GM23248 (cell line): ENCODE measurements at regions not wholly inside any gene's neighbourhood (a gene's known extent, or its start where the extent isn't known, plus 50 kb on each side); places are given as distances from the start of the nearest gene placed in this dataset.

ENCODE experiments used
- EZH2 ChIP-seq: fragments of 200-600 bp; sonication (generic); IDR thresholded peaks from 2 replicates; pipeline ENCODE4 v1.6.1; 2018; ENCODE audit warnings: antibody characterized with exemption, mild to moderate bottlenecking; ENCODE audit not compliant: insufficient read depth, poor library complexity, severe bottlenecking
- EZH2phosphoT487 ChIP-seq: fragments of 200-600 bp; sonication (generic); IDR thresholded peaks from 2 replicates; pipeline ENCODE4 v1.6.1; 2018; ENCODE audit warnings: antibody characterized with exemption, moderate library complexity, mild to moderate bottlenecking, low read depth; ENCODE audit not compliant: insufficient read depth

- TF ChIP-seq EZH2phosphoT487 (no peak), EZH2 (no peak)
These were observed 77.9 kb upstream of the DAB2 start for GRCh38 chr5:39502704-39503103.
